ENCODE measurements at regions not wholly inside any gene's neighbourhood (a gene's known extent, or its start where the extent isn't known, plus 50 kb on each side); places are given as distances from the start of the nearest gene placed in this dataset.

GRCh38 chr21:40985370-40985769, 138.4 kb upstream of the DSCAM start:
- peaks cover 18% of the 10 kb centered on the region for H3K9me3 Mint-ChIP-seq
- no peaks in the 10 kb centered on the region for H3K4me1 Mint-ChIP-seq
- H3K4me3 Mint-ChIP-seq, result no peak overlapping the region
- H3K27ac Mint-ChIP-seq, result no peak overlapping the region
- H3K36me3 Mint-ChIP-seq (ENCODE audit: low read depth), result no peaks in the 10 kb centered on the region
- no peak for TF ChIP-seq CTCF (IDR thresholded peaks at IDR 0.05)
- DNase-seq, result no peak
- peaks cover 13% of the 10 kb centered on the region for H3K27me3 Mint-ChIP-seq (ENCODE audit: low read depth, poor library complexity)

- no peak for DNase-seq
- H3K4me3 Mint-ChIP-seq, result no peak overlapping the region
- no peak for TF ChIP-seq CTCF (IDR thresholded peaks at IDR 0.05)
- H3K27me3 Mint-ChIP-seq (ENCODE audit: low read depth, poor library complexity), result peaks cover 13% of the 10 kb centered on the region
- no peak overlapping the region for H3K27ac Mint-ChIP-seq
- H3K4me1 Mint-ChIP-seq, result no peaks in the 10 kb centered on the region
- H3K36me3 Mint-ChIP-seq (ENCODE audit: low read depth), result no peaks in the 10 kb centered on the region
- no peaks in the 10 kb centered on the region for H3K9me3 Mint-ChIP-seq
Measured at GRCh38 chr21:40990366-40990765, 143.4 kb upstream of the DSCAM start.

GRCh38 chr21:40997831-40998230, 150.9 kb upstream of the DSCAM start:
- H3K4me1 Mint-ChIP-seq, result no peaks in the 10 kb centered on the region
- DNase-seq, result no peak
- TF ChIP-seq CTCF (IDR thresholded peaks at IDR 0.05), result no peak
- peaks cover 5% of the 10 kb centered on the region for H3K36me3 Mint-ChIP-seq (ENCODE audit: low read depth)
- H3K27ac Mint-ChIP-seq, result no peak overlapping the region
- no peak overlapping the region for H3K4me3 Mint-ChIP-seq
- peaks cover 8% of the 10 kb centered on the region for H3K27me3 Mint-ChIP-seq (ENCODE audit: low read depth, poor library complexity)
- peaks cover 38% of the 10 kb centered on the region for H3K9me3 Mint-ChIP-seq

- TF ChIP-seq CTCF (IDR thresholded peaks at IDR 0.05), result no peak
- peaks cover 8% of the 10 kb centered on the region for H3K27me3 Mint-ChIP-seq (ENCODE audit: low read depth, poor library complexity)
- no peak overlapping the region for H3K27ac Mint-ChIP-seq
- H3K4me1 Mint-ChIP-seq, result no peaks in the 10 kb centered on the region
- peaks cover 38% of the 10 kb centered on the region for H3K9me3 Mint-ChIP-seq
- no peak overlapping the region for H3K4me3 Mint-ChIP-seq
- no peak for DNase-seq
- peaks cover 5% of the 10 kb centered on the region for H3K36me3 Mint-ChIP-seq (ENCODE audit: low read depth)
Measured at GRCh38 chr21:41000838-41001237, 153.9 kb upstream of the DSCAM start.

- TF ChIP-seq CTCF (IDR thresholded peaks at IDR 0.05), result no peak
- H3K4me3 Mint-ChIP-seq, result no peak overlapping the region
- DNase-seq, result no peak
- H3K9me3 Mint-ChIP-seq, result peaks cover 22% of the 10 kb centered on the region
- H3K36me3 Mint-ChIP-seq (ENCODE audit: low read depth), result no peaks in the 10 kb centered on the region
- no peak overlapping the region for H3K27ac Mint-ChIP-seq
- peaks cover 15% of the 10 kb centered on the region for H3K4me1 Mint-ChIP-seq
- peaks cover 3% of the 10 kb centered on the region for H3K27me3 Mint-ChIP-seq (ENCODE audit: low read depth, poor library complexity)
Measured at GRCh38 chr21:41006636-41007035, 159.7 kb upstream of the DSCAM start.

GRCh38 chr21:41008351-41008750, 159.6 kb upstream of the BACE2 start:
- DNase-seq, result no peak
- Mint-ChIP-seq H3K27ac (no peak overlapping the region), H3K9me3 (peaks cover 15% of the 10 kb centered on the region), H3K4me3 (no peak overlapping the region), H3K27me3 (ENCODE audit: low read depth, poor library complexity) (peaks cover 3% of the 10 kb centered on the region), H3K36me3 (ENCODE audit: low read depth) (no peaks in the 10 kb centered on the region), H3K4me1 (peaks cover 15% of the 10 kb centered on the region)
- no peak for TF ChIP-seq CTCF (IDR thresholded peaks at IDR 0.05)

Measured in nephron progenitor cell (in vitro differentiated cells).